ENCODE measurements at regions not wholly inside any gene's neighbourhood (a gene's known extent, or its start where the extent isn't known, plus 50 kb on each side); places are given as distances from the start of the nearest gene placed in this dataset.
"Not testable (repeated sequence)": the region's sequence is repeated elsewhere in the genome, so short reads cannot be mapped to it uniquely, and the experiment has no call there.

DNA sequence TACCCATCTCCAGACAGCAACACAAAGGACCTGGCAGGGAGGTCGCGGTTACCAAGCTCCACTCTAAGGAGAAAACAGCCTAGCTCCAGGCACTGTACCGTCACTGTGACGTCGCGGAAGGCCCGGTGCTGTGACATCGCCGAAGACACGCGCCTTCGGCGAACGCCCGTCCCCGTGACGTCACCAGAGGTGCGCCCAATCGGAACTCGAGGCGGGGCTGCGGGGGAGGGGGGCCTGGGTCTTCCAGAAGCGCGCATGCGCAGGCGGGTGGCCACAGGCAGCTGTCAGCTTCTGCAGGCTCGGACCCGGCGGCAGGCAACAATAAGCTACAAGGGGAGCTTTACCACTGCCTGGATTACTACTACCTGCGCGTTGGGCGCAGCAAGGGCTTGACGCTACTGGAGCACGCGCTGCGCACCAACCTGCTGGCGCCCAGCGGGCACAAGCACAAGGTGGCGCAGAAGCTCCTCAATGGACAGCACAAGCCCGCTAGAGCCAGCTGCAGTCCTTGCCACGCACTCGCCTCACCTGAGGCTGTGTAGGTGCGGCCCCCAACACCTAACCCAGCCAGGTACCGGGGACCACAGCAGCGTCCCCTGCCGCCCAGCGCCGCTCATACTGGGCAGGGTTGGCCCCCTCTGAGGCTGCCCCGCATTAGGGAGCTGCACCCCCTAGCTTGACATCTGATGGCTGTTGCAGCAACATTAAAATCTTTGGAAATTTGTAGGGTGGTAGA, 208.4 kb downstream of the TPST1 start:
- ChIA-PET POLR2A (interaction anchor here (0.7 kb wide), 2 partner anchors 284 to 332 kb away, joined by 3 to 11 read pairs; no protein-coding TSS in a partner anchor), CTCF (interaction anchor here (0.6 to 0.9 kb wide), 2 partner anchors 357 to 666 kb away, joined by 3 read pairs; no protein-coding TSS in a partner anchor)

DNA sequence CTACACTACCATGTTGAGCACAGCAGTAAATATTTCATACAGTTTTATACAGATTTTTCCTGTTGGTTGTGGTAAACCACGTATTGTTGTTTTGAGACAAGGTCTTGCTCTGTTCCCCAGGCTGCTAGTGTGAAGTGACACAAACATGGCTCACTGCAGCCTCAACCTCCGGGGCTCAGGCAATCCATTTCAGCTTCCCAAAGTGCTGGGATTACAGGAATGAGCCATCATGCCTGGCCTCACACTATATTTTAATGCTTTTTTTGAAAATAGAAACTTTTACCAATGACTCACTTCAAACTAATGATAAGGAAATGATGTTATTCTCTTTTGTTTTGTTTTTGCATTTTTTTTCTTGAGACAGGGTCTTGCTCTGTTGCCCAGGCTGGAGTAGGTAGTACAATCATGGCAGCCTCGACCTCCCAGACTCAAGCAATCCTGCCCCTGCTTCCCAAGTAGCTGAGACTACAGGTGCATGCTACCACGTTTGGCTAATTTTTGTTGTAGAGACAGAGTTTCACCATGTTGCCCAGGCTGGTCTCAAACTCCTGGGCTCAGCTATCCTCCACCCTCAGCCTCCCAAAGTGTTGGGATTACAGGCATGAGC, 210.6 kb downstream of the TPST1 start:
- CTCF ChIA-PET: interaction anchor here (0.7 kb wide), 1 partner anchor 92 kb away, joined by 3 read pairs; no protein-coding TSS in a partner anchor
- POLR2A ChIA-PET: no interaction called here

DNA sequence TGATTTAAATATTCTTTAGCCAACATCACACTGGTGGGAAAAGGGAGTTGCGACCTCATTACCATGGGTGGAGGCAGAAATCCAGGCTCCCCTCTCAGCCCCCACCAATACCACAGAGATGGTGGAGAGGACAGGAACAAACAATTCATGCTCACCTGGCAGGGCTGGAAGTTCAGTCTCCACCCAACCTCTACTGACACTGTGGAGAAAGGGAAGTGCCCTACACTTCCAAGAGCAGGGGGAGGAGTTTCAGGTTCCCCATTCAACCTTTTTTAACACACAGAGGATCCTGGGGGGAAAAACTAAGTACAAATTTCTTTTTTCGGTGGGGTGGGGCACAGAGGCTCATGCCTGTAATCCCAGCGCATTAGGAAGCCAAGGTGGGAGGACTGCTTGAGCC, 210.1 kb upstream of the KCTD7 start:
- POLR2A ChIA-PET: no interaction called here
- CTCF ChIA-PET: no interaction called here

DNA sequence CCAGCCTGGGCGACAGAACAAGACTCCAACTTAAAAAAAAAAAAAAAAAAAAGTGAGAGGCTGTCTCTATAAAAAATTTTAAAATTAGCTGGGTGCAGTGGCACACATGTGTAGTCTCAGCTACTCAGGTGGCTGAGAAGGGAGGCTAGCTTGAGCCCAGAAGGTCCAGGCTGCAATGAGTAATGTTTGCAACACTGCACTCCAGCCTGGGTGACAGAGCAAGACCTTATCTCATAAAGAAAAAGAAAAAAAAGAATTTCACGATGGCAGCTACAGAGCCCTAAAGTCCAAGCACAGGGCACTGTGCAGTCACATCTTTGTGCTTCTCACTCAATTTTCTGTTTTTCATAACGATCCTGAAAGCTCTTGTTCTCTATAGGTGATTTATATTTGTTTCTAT, 209.5 kb upstream of the KCTD7 start:
- ChIA-PET POLR2A (no interaction called here), CTCF (interaction anchor here (0.6 kb wide), 1 partner anchor 389 kb away, joined by 3 read pairs; no protein-coding TSS in a partner anchor)

DNA sequence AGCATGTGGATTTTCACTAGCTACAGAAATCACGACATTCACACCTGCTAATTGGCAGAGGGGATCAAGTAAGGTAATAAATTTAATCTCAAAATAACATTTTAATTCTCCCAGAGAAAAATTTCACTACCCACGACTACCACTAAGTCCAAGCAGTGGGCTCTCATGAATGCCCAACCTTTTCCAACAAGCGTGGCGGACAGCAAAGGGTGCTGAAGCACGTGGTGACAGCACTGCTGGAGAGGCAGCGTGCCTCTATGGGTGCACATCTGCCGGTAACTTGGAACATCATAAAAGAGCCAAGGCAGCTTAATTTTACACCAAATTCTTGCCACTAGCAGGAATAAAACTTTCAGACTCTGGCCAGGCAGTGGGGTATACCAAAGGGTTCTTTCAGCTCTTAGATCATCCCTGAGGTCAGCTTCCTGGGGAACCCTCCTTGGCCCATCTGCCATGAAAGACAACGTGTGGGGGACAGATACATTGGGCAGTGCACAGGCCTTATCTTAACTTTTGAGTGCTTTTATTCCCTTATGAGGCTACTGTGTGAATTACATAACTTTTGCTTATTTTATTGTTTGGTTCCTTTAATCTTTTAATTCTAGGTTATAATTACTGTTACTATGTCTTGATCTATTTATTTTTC, 206.7 kb upstream of the KCTD7 start:
- POLR2A ChIA-PET: no interaction called here
- CTCF ChIA-PET: no interaction called here

- POLR2A ChIA-PET: no interaction called here
These were observed 205.0 kb upstream of the KCTD7 start for GRCh38 chr7:66423729-66424128.

DNA sequence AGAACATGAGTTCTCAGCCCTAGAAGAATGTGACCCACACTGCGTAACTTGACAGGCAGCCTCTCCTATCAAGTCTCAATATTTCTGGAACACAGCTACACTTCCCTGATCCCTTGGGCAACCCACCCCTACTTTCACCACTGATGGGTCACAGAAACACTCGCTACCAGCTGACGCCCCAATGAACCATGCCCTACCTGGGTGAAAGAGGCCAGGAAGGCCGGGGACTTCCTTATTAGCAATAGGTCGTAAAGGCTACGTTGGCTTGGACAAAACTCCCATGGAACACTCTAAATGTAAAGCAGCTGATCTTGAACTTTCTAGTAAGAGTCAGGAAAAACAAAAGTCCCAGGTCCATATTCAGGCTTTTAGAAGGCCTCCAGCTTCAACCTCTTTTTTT, 202.3 kb upstream of the KCTD7 start:
- CTCF ChIA-PET: no interaction called here
- POLR2A ChIA-PET: no interaction called here

More at GRCh38 chr7:66423729-66424128, 205.0 kb upstream of the KCTD7 start:
- CTCF ChIA-PET: no interaction called here

- CTCF ChIA-PET: no interaction called here
- POLR2A ChIA-PET: no interaction called here
These were observed 201.7 kb upstream of the KCTD7 start for GRCh38 chr7:66426996-66427395.

GRCh38 chr7:66427956-66428355, 200.7 kb upstream of the KCTD7 start:
- POLR2A ChIA-PET: no interaction called here
- CTCF ChIA-PET: no interaction called here

- CTCF ChIA-PET: no interaction called here
- POLR2A ChIA-PET: no interaction called here
These were observed 199.1 kb upstream of the KCTD7 start for GRCh38 chr7:66429498-66430163.

GRCh38 chr7:66430164-66430545, 198.5 kb upstream of the KCTD7 start:
- ChIA-PET POLR2A (no interaction called here), CTCF (no interaction called here)

GRCh38 chr7:66438703-66439405, 189.8 kb upstream of the KCTD7 start:
- POLR2A ChIA-PET: not testable (repeated sequence)

DNA sequence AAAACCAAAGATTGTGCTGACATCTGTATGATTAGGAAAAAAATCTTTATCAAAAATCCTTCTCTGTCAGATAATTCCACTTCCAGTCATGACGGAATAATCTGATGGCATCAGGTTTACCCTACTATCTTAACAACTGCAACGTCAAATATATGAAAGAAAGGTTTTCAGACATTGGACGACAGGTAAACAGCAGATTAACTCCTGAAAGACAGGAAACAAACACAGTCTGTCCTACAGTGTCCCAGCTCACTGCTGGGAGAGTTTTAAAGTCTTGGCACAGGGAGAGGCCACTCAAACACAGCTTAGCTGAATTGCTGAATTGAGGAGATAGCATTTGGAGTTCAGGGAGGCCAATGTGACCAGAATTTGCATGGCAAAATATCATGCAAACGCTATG, 186.3 kb upstream of the KCTD7 start:
- ChIA-PET POLR2A (interaction anchor here (0.6 kb wide), 1 partner anchor 478 kb away, joined by 4 read pairs; the partner anchor contains the start of gene TMEM248), CTCF (no interaction called here)

More at GRCh38 chr7:66438703-66439405, 189.8 kb upstream of the KCTD7 start:
- CTCF ChIA-PET: not testable (repeated sequence)

GRCh38 chr7:66443946-66444345, 184.7 kb upstream of the KCTD7 start:
- ChIA-PET CTCF (no interaction called here), POLR2A (no interaction called here)

- POLR2A ChIA-PET, CTCF ChIA-PET: not testable (repeated sequence)
These were observed 181.7 kb upstream of the KCTD7 start for GRCh38 chr7:66447007-66447406.

DNA sequence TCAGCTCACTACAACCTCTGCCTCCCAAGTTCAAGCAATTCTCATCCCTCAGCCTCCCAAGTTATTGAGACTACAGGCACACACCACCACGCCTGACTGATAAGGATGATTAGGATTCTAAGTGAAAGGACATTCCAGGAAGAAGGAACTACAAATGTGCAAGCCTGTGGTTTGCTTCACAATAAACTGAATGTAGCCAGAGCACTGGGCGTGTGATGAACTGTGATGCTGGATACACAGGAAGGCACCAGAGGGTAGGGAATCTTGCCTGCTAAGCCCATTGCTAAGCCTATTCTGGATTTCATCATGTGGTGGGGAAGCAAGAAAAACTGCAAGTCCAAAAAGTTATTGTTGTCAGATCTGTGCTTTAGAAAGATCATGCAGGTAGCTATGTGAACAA, 177.9 kb upstream of the KCTD7 start:
- CTCF ChIA-PET, POLR2A ChIA-PET: not testable (repeated sequence)

GRCh38 chr7:66451713-66452112, 177.0 kb upstream of the KCTD7 start:
- POLR2A ChIA-PET, CTCF ChIA-PET: not testable (repeated sequence)

GRCh38 chr7:66452165-66452564, 176.5 kb upstream of the KCTD7 start:
- CTCF ChIA-PET: no interaction called here

DNA sequence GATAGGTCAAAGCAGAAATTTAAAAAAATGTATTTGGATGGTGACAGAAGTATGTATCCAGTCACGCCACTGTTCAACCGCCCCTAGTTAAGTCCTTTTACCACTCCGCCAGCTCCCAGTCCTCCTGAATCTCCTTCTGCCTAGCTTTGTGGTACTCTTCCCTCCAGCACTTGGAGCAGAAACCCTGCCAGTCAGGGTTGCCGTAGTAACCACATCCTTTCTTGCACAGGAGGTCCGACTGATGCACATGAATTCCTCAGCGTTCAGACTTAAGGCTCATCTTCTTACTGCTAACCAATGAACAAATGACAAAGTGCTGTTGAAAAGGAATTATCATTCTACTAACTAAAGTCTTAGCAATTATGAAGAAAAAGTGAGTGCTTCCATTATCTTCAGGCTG, 175.3 kb upstream of the KCTD7 start:
- CTCF ChIA-PET: no interaction called here
- POLR2A ChIA-PET: no interaction called here

More at GRCh38 chr7:66452165-66452564, 176.5 kb upstream of the KCTD7 start:
- POLR2A ChIA-PET: no interaction called here
